ENCODE measurements at regions not wholly inside any gene's neighbourhood (a gene's known extent, or its start where the extent isn't known, plus 50 kb on each side); places are given as distances from the start of the nearest gene placed in this dataset.

GRCh38 chr2:176818076-176818475 is 394.5 kb upstream of the HNRNPA3 start:
- peaks cover 53% of the 10 kb centered on the region for H3K4me1 Mint-ChIP-seq
- TF ChIP-seq, protein P1, sequence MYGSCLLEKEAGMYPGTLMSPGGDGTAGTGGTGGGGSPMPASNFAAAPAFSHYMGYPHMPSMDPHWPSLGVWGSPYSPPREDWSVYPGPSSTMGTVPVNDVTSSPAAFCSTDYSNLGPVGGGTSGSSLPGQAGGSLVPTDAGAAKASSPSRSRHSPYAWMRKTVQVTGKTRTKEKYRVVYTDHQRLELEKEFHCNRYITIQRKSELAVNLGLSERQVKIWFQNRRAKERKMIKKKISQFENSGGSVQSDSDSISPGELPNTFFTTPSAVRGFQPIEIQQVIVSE (CRISPR knock-in tag; IDR thresholded peaks at IDR 0.05; ENCODE audit: borderline replicate concordance): no peak
- no peak for TF ChIP-seq TEAD4 (CRISPR knock-in tag; IDR thresholded peaks at IDR 0.05)
- no peak for TF ChIP-seq EMX1 (CRISPR knock-in tag; IDR thresholded peaks at IDR 0.05)
- TF ChIP-seq JUN (CRISPR knock-in tag; IDR thresholded peaks at IDR 0.05): no peak
- TF ChIP-seq NFATC4 (CRISPR knock-in tag; IDR thresholded peaks at IDR 0.05): no peak
- TF ChIP-seq, protein P2, sequence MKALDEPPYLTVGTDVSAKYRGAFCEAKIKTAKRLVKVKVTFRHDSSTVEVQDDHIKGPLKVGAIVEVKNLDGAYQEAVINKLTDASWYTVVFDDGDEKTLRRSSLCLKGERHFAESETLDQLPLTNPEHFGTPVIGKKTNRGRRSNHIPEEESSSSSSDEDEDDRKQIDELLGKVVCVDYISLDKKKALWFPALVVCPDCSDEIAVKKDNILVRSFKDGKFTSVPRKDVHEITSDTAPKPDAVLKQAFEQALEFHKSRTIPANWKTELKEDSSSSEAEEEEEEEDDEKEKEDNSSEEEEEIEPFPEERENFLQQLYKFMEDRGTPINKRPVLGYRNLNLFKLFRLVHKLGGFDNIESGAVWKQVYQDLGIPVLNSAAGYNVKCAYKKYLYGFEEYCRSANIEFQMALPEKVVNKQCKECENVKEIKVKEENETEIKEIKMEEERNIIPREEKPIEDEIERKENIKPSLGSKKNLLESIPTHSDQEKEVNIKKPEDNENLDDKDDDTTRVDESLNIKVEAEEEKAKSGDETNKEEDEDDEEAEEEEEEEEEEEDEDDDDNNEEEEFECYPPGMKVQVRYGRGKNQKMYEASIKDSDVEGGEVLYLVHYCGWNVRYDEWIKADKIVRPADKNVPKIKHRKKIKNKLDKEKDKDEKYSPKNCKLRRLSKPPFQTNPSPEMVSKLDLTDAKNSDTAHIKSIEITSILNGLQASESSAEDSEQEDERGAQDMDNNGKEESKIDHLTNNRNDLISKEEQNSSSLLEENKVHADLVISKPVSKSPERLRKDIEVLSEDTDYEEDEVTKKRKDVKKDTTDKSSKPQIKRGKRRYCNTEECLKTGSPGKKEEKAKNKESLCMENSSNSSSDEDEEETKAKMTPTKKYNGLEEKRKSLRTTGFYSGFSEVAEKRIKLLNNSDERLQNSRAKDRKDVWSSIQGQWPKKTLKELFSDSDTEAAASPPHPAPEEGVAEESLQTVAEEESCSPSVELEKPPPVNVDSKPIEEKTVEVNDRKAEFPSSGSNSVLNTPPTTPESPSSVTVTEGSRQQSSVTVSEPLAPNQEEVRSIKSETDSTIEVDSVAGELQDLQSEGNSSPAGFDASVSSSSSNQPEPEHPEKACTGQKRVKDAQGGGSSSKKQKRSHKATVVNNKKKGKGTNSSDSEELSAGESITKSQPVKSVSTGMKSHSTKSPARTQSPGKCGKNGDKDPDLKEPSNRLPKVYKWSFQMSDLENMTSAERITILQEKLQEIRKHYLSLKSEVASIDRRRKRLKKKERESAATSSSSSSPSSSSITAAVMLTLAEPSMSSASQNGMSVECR (CRISPR knock-in tag; IDR thresholded peaks at IDR 0.05; ENCODE audit: borderline replicate concordance): no peak
- TF ChIP-seq ZNF423 (CRISPR knock-in tag; IDR thresholded peaks at IDR 0.05): no peak
- no peak for TF ChIP-seq ATF2 (CRISPR knock-in tag; IDR thresholded peaks at IDR 0.05; ENCODE audit: borderline replicate concordance, low read depth)
- TF ChIP-seq TCF7 (CRISPR knock-in tag; IDR thresholded peaks at IDR 0.05; ENCODE audit: low read depth): no peak
- no peak for TF ChIP-seq ATF1 (CRISPR knock-in tag; IDR thresholded peaks at IDR 0.05)
- TF ChIP-seq STAT6 (CRISPR knock-in tag; conservative IDR thresholded peaks at IDR 0.05; ENCODE audit: low read depth): no peak
- no peaks in the 10 kb centered on the region for H3K36me3 Mint-ChIP-seq

DNA sequence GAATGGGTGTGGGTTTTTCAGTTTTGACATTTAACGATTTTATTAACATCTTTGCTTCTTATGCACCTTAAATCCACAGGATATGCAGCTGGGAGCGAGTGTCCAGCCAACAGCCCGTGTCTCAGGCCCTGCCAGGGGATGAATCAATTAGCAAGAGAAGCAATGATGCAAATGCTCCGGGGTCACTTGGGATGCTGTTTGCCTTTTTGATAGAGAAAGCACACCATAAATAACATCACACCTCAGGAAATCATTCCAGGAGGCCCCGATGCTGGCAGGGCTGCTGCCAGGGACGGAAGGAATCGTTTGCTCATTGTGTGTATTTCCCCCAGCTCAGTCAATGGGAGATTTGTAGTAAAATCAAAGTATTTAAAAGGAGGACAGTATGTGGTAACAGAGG is 394.0 kb upstream of the HNRNPA3 start:
- Mint-ChIP-seq H3K27ac (peak overlapping the region; percentile 37; the same call in 1 of the 2 replicates), H3K9me3 (no peaks in the 10 kb centered on the region), H3K4me1 (peaks cover 48% of the 10 kb centered on the region), H3K27me3 (ENCODE audit: low read depth) (no peaks in the 10 kb centered on the region; the same call in 1 of the 2 replicates), H3K4me3 (no peak overlapping the region), H3K36me3 (no peaks in the 10 kb centered on the region)
- CTCF ChIA-PET: interaction anchor here (1.3 to 4.3 kb wide), 7 partner anchors 12 to 330 kb away, joined by 4 to 30 read pairs (median 9); no protein-coding TSS in a partner anchor
- DNase-seq (ENCODE audit: low spot score) (no peak), ATAC-seq (no peak; the same call in 1 of the 2 replicates)
- POLR2A ChIA-PET: no interaction called here
- TF ChIP-seq SP1 (CRISPR knock-in tag; conservative IDR thresholded peaks at IDR 0.05) (no peak), ZNF121 (CRISPR knock-in tag; IDR thresholded peaks at IDR 0.05) (no peak), ZBTB43 (CRISPR knock-in tag; IDR thresholded peaks at IDR 0.05) (no peak), IRF2 (CRISPR knock-in tag; IDR thresholded peaks at IDR 0.05; ENCODE audit: borderline replicate concordance, low read depth) (no peak), OVOL2 (CRISPR knock-in tag; IDR thresholded peaks at IDR 0.05; ENCODE audit: borderline replicate concordance) (no peak), ZNF671 (CRISPR knock-in tag; IDR thresholded peaks at IDR 0.05) (no peak), CREB1 (CRISPR knock-in tag; IDR thresholded peaks at IDR 0.05) (no peak), RELA (CRISPR knock-in tag; IDR thresholded peaks at IDR 0.05; ENCODE audit: borderline replicate concordance) (no peak), MXD4 (CRISPR knock-in tag; IDR thresholded peaks at IDR 0.05; ENCODE audit: borderline replicate concordance) (no peak), ETV6 (CRISPR knock-in tag; IDR thresholded peaks at IDR 0.05) (no peak), NFYB (CRISPR knock-in tag; conservative IDR thresholded peaks at IDR 0.05; ENCODE audit: low read depth) (no peak)
- TF ChIP-seq, protein P3, sequence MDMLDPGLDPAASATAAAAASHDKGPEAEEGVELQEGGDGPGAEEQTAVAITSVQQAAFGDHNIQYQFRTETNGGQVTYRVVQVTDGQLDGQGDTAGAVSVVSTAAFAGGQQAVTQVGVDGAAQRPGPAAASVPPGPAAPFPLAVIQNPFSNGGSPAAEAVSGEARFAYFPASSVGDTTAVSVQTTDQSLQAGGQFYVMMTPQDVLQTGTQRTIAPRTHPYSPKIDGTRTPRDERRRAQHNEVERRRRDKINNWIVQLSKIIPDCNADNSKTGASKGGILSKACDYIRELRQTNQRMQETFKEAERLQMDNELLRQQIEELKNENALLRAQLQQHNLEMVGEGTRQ (CRISPR knock-in tag; IDR thresholded peaks at IDR 0.05): no peak

More at GRCh38 chr2:176818076-176818475, 394.5 kb upstream of the HNRNPA3 start:
- no peak overlapping the region for H3K4me3 Mint-ChIP-seq
- H3K27ac Mint-ChIP-seq: peak overlapping the region; percentile 39; the same call in 1 of the 2 replicates
- H3K27me3 Mint-ChIP-seq (ENCODE audit: low read depth): no peaks in the 10 kb centered on the region; the same call in 1 of the 2 replicates
- no peak for DNase-seq (ENCODE audit: low spot score)
- ChIA-PET POLR2A (no interaction called here), CTCF (interaction anchor here (0.6 to 4.3 kb wide), 8 partner anchors 12 to 504 kb away, joined by 3 to 30 read pairs (median 8); no protein-coding TSS in a partner anchor)
- ATAC-seq: no peak
- no peaks in the 10 kb centered on the region for H3K9me3 Mint-ChIP-seq

Measured in WTC11 (cell line).